GM21381 (cell line): ENCODE measurements at regions not wholly inside any gene's neighbourhood (a gene's known extent, or its start where the extent isn't known, plus 50 kb on each side); places are given as distances from the start of the nearest gene placed in this dataset.

Source experiments
- ATAC-seq: cut with Tn5 transposase; IDR thresholded peaks from one replicate; pipeline ENCODE4 v1.9.1; 2021; ENCODE audit warnings: mild to moderate bottlenecking, moderate library complexity; ENCODE audit not compliant: unreplicated experiment

DNA sequence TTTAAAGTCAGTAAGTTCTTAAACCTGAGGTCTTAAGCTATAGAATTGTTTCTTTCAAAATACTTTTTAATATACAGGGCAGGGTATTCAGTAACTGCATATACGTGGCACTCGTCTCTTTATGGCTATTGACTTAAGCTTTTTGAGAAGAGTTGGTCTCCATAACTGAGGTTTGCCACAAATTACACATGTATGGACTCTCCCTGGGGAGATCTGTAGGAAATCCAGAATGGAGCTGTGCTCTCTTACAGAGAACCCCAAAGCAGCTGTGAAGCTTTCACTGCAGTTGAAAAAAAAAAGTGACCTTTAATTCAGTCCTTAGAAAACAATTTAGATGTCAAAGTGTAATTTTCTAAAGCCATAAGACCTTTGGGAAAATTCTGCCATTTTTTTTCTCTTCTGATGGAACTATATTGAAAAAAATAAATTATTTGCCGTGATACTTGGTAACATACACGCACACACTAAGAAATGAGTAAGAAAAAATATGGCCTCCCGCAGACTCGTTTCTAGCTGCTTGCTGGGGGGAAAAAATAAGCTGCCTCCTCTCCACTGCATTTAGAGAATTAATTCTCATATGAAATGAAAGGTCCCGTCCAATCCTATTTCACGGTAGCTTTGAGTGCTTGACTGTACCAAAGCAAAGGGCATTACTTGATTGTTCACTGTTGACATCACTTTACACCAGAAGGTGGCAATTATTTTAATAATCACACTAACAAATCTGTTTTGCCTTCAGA lies 159.4 kb upstream of the TENM3 start:
- no peak for ATAC-seq

DNA sequence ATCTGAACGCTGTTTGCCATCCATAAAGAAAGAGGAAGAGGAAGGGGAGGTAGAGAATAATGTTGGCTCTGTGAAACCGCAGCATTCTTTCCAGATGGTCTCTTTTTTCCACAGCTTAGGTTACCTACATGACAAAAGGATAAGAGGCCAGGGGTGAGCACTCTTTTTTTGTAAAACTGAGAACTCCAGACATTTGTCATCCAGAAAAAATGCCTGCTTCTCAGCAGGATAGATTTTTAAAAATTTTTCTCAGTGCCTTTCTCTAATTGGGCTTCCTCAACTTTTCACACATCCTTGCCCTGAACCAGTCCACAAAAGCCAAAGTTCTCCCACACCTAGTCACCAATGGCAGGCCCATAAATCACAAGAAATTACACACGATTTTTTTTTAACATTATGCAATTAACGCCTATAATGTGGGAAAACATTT lies 158.1 kb upstream of the TENM3 start:
- ATAC-seq: no peak

DNA sequence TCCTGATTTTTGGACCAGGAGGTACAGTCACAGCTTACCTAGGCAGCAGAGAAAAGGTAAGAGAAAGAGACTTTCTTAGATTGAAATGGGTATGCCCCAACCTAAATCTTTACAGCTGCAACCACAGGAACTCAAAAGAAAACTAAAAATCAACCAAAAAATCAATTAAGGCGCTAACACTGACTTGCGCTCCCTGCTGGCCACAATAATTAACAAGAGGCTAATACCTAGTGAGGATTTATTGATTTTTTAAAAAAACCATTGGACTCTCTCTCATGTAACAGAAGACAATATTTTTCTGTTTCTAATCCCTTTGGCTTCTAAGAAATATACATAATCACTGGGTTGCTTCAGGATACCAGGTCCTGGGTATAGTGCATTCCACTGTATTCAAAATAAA lies 153.9 kb upstream of the TENM3 start:
- ATAC-seq: no peak

DNA sequence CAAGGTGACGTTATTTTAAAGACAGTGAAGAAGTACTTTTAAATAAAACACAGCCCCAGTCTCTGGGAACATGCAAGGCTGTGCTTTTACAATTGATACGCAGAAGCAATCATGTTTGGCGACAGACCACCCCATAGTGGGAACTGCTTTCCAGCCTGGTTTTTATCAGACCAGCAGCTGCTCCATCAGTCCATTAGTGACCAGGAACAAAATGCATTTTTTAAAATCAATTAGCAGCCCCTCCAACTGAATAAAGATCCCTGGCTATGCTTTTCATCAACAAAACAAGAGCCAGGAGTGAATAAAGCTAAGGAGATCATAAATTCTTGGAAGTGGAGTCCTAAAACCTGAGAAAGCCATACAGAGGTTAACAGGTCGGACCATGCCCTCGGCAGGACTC lies 153.0 kb upstream of the TENM3 start:
- ATAC-seq: no peak

DNA sequence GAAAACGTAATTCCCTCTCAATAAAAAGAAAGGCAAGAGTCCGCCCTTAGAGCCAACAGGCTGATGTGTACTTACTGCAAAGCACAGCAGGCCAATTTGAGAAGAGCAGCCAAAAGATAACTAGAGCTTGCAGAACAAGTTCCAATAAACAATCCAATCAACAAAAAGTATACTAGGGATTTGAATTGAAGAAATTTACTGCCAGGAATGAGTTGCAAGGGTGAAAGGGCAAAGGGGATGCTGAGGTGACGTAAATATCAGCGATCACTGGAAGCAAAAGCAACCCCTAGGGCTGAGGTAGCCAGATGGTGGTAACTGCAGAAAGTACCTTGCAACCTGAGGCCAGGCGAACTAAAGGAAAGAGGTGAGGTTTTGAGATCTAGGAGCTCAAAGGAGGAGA lies 152.1 kb upstream of the TENM3 start:
- no peak for ATAC-seq

DNA sequence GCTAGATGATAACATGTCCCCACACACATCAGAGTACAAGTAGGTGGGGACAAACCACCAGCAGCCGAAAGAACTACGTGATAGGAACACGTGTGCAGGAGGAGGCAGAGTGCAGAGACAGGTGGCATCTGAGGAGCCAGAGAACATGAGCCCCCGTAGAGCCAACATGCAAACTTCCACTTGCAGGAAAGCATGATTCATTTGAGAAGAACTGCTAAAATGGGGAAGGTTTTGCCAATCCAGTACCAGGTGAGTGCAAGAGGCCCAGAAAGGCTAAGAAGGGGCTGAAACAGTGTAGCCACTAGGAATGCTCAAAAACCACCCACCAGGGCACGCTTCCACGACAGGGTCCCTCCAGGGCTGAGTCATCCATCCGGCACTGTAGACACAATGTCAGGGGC lies 149.8 kb upstream of the TENM3 start:
- ATAC-seq: no peak

DNA sequence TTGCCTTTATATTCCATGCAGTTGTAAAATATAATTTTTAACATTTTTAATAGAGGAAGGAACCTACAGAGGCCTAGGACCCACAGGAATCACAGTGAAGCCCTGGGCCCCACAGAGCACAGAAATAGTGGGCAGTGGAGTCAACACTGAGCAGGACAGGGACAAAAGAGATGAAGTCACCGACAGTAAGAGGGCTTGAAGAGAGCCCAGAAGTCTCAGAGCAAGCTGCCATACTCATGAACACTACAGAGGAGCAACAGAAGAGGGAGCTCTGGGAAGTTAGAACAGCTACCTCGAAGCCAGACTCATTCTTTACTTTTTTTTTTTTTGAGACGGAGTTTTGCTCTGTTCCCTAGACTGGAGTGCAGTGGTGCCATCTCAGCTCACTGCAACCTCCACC lies 149.3 kb upstream of the TENM3 start:
- ATAC-seq: no peak

DNA sequence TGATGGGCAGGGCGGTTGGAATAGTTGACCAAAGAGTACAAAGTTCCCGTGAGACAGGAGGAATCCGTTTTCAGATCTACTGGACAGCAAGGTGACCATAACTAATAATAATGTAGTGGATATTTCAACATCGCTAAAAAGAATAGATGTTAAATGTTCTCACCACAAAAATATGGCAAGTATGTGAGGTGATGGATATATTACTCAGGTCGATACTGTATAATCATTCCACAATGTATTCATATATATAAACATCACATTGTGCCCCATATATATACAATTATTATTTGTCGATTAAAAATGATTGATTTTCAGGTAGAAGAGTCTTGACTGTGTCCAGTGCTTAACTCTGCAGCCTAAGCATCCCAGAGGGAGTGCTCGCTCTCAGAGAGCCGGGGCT lies 141.6 kb upstream of the TENM3 start:
- ATAC-seq: no peak

DNA sequence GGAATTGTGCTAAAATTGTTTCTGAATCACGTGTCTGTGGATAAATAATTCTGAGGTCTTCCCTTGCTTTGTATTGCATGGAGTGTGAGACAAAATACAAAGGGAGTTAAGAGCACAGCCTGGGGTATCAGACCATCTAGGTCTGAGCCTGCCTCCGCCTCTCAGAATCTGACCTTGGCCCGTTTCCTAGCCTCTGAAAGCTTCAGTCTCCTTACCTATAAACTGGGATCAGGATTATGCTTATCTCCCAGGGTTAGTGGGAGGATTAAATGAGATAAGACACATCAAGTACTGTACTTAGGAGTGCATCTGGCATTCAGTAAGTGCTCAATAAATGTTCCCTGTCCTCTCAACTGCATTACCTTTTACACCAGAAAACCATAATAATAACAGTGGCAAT lies 140.6 kb upstream of the TENM3 start:
- no peak for ATAC-seq

DNA sequence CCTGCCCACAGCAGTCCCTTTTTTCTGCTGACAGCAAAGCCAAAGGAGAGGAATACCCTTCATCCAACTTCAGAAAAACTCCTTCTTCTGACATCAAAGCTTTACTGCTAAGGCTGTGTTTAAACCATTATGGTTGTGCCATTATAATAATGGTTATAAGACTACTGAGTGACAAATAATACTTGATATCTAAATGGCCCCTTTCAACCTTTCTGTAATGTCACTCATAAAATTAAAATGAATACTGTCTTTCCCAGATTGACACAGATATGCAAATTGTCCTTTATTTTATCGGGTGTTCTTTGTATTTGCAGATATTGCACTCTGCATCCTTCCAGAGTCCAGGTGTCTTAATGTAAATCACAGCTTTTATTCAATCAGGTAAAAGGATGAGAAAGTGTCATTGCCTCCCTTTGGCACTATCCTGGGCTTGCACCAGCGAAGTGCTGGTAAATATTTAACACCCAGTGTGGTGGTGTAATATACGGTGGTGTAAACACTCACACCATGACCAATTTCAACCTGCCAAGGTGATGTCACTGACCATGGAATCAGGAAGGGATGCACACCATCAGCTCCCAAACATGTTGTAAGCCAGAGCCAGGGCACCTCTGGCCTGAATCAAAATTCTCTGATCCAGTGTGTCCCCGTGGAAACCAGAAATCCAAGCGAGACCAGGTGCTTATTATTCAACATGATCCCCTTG lies 139.4 kb upstream of the TENM3 start:
- no peak for ATAC-seq

DNA sequence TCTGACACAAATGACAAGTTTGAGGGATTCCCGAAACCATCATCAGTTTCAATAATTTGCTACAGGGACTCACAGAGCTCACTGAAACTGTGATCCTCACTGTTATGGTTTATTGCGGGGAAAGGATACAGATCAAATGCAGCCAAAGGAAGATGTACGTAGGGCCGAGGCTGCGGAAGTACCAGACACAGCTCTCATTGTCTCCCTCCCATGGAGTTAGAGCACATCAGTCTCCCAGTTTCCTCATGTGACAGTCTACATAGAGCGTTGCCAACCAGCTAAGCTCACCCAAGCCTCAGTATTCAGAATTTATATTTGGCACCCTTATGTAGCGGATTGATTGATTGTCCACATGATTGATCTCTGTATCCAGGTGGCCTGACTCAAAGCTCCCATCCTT lies 137.8 kb upstream of the TENM3 start:
- no peak for ATAC-seq

DNA sequence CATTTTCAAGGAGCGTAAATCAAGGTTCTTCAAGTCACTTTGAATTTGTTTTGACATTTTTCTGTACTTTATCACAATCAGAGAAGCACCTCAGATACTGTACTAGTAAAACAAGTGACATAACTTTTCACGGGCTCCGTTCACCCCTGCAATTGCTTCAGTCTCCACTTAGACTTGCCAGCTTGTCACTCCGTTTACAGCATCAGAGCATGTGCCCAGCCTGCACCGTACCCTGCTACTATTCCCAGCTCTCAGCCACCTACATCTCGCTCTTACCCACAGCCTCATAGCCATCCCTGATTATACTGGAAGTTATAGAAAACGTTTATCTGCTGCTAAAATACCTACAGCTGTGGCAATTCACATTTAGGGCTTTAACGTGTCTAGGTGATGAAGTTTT lies 135.3 kb upstream of the TENM3 start:
- no peak for ATAC-seq

DNA sequence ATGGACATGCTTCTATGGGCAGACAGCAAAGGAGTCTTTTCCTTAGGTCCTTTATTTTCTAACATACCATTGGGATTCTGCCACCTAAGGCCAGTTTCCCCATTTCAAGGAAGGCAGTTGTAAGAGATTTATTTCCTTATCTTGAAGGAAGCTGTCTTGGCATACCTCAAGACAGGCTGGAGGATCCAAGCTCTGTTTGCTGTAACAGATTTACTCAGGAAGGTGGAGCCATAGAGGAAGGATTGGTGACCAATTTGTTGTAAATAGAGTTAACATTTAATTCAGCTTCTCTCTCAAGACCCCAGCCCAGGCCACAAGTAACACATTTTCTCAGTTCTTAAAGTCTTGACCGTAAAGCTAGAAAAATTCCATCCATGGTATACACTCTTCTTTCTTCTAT lies 131.6 kb upstream of the TENM3 start:
- no peak for ATAC-seq

DNA sequence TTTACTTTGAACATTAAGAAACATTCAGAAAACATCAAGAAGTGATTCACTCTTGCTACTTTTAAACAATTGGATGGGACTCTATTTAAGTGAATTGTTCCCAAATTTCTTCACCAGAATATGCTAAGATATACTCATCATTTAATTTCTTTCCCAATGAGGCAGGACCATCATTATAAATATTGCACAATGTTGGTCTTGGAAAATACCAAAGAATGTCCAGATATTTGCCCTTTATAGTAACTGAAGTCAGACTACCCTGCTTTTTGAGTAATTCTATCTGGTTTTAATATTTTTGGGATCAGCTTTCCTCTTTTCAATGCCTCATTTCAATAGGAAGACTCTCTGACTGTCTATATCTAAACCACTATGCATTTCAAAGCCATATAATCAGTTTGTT lies 129.4 kb upstream of the TENM3 start:
- ATAC-seq: no peak

DNA sequence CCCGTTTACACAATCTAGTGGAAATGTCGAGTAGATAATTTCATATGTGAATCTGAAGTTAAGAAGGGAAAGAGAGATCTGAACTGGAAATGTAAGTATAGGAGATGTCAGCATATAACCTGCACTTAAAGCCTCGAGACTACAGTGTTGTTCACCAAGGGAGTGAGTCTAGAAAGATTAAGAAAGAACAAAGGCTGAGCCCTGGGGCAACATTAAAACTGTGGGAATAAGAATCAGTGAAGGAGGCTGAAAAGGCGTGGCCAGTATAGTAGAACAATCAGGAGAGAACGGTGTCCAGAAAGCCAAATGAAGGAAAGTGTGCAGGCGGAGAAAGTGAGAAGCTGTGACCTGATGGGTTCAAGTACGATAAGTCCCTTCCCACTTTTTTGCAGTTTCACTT lies 118.8 kb upstream of the TENM3 start:
- ATAC-seq: no peak

DNA sequence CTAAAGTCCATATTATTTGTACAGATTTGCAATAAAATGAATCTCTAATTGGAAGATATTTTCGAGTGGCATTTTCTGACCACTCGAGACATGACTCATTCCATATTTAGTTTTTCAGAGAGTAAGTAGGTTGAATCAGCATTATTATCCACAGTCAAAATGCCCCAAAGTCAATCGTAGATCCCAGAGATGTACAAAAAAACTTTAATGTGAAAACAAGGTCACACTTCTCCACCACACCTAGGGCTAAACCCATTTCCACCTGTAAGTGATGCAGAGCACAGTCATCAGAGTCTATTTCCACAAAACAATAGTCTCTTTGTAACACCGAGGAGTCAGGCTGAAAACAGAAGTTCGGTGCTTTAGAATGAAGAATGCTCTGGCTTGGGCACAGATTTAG lies 117.1 kb upstream of the TENM3 start:
- ATAC-seq: no peak

DNA sequence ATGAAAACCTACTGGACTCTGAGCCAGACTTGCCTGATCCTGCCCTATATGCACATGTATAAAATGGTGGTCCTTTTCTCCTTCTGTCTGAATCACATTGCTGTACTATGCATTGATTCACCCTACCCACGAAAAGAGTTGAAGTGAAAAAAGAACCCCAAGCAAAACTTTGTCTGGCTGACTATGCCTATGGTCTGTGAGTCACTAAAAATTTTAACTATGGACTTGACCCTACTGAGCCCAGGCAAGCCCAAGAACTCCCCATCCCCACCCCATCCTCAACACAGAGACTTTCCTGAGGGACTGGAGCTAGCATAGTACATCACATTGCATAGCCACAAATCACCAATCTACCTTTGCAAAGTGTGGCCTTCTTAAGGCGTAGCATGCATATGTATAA lies 116.6 kb upstream of the TENM3 start:
- ATAC-seq: no peak

DNA sequence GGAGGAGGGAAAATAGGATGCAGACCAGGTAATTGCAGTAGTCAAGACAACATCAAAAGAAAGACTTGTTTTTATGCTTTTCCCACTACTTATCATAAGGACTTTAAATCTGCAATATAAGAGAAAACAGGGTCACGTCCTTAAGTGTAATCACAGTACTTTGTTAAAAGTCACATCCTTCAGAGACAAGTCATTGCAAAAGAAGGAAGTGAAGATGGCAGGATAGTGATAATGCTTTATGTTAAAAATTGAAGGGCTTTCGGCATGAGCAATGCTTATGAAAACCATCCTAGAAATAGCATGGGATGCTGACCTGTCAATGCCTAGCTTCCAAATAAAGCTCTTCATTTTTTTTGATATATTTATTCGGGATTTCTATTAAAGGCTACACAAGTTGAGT lies 110.2 kb upstream of the TENM3 start:
- no peak for ATAC-seq

DNA sequence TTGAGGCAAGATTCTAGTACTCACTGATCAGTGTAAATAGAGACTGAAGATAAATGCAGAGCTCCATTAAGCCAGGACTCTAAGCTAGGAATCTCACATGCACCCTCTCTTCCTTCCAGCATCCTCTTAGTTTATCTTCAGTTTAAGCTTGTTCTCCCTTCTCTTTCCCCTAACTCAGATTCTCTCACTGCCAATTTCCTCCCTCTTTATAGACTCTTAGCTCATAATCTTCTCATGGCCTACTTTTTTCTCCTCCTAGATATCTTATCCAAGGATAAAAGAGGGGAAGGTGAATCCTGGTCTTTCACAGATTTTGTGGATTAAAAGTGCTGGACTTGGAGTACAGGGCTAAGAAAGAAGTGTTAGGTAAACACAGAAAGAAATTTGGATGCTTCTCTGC lies 108.9 kb upstream of the TENM3 start:
- ATAC-seq: no peak

DNA sequence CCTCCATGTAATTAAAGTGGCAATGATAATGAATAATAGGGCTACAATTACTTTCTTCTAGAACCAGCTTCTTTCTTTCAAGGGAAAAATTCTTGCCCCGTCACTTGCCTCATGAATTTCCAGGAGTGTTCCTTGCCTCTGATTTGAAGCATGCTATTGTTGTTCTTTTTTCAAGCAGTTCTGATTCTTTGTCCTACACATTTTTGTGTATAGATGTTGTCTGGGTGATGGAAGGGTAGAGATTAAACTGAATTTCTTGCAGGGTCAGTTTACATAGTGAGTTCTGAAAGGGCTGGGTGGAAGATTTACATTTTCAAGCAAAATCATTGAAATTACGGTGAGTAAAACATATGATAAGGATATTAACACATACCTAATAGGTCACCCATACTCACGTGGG lies 107.0 kb upstream of the TENM3 start:
- no peak for ATAC-seq

DNA sequence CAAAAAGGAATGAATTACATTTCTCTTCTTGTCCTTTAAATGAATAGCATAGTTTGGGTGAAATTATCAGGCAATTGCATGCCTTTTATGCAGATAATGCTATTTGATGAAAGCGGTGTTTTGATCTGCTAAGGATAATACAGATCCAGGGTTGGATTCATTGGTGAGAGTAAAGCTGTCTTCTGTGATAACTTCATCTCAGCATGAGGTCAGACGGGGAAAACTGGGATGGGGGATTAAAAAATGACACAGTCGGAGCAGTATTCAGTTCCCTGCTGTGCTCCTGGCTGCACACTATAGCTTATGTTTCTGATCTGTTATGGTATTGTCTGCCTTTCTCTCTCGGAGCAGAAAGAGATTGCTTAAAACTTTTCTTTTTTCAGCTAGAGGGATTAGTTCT lies 105.9 kb upstream of the TENM3 start:
- ATAC-seq: no peak

DNA sequence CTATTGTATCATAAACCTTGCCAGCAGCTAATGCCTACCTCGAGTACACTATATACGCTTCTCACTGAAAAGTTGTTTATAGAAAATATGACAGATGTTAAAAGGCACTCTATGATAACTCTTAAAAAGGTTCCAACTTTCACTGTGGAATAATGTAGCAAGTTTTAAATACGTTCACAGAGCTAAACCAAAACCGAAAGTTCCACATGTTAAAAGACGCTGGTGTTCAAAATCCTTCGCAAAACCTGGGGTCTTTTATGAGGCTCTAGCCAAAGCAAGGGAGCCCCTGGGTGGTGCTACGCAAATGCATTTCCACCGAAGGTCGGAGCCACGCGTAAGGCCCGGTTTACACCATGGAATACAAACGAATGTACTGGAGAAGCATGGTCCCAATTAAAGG lies 103.7 kb upstream of the TENM3 start:
- no peak for ATAC-seq

DNA sequence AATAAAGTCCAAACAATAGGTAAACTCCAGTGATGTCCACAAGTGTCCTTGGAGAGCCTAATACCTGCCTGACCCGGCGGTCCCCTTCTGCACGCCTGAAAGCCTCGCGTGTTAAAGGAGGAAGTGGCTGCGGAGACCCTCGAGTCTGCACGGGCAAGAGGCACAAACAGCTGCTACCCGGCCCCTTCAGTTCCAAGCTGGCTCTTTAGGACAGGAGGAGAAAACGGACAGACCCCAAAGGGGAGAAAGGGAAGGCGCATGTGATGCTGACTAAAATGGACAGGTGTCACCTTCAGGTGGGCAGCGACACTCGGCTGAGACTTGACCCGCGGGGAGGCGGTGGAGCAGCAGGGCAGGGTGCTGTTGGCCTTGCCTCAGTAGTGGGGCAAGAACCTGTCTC lies 102.7 kb upstream of the TENM3 start:
- ATAC-seq: no peak
